ENCODE measurements at regions not wholly inside any gene's neighbourhood (a gene's known extent, or its start where the extent isn't known, plus 50 kb on each side); places are given as distances from the start of the nearest gene placed in this dataset.
A peak's percentile ranks its signal among the peaks of the same experiment; 100 is the strongest.
"Not testable (repeated sequence)": the region's sequence is repeated elsewhere in the genome, so short reads cannot be mapped to it uniquely, and the experiment has no call there.

GRCh38 chr3:94402126-94402525 is 339.3 kb downstream of the NSUN3 start:
- Histone ChIP-seq H3K4me2 (ENCODE audit: insufficient read depth, low read length) (no peak overlapping the region), H4K20me1 (ENCODE audit: insufficient read depth, low read length) (no peaks in the 10 kb centered on the region), H3K4me1 (ENCODE audit: insufficient read depth, low read length) (peaks cover 8% of the 10 kb centered on the region), H3K36me3 (ENCODE audit: insufficient read depth, low read length) (no peaks in the 10 kb centered on the region), H3K79me2 (ENCODE audit: insufficient read depth, low read length) (no peaks in the 10 kb centered on the region), H3K4me3 (ENCODE audit: insufficient read depth, low read length) (no peak overlapping the region), H2AFZ (ENCODE audit: low read length) (no peak overlapping the region), H3K27me3 (ENCODE audit: insufficient read depth, low read length) (no peaks in the 10 kb centered on the region), H3K27ac (ENCODE audit: low read depth, low read length) (no peak overlapping the region), H3K9me3 (ENCODE audit: low read depth, low read length) (no peaks in the 10 kb centered on the region)
- TF ChIP-seq, protein P1, sequence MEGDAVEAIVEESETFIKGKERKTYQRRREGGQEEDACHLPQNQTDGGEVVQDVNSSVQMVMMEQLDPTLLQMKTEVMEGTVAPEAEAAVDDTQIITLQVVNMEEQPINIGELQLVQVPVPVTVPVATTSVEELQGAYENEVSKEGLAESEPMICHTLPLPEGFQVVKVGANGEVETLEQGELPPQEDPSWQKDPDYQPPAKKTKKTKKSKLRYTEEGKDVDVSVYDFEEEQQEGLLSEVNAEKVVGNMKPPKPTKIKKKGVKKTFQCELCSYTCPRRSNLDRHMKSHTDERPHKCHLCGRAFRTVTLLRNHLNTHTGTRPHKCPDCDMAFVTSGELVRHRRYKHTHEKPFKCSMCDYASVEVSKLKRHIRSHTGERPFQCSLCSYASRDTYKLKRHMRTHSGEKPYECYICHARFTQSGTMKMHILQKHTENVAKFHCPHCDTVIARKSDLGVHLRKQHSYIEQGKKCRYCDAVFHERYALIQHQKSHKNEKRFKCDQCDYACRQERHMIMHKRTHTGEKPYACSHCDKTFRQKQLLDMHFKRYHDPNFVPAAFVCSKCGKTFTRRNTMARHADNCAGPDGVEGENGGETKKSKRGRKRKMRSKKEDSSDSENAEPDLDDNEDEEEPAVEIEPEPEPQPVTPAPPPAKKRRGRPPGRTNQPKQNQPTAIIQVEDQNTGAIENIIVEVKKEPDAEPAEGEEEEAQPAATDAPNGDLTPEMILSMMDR (IDR thresholded peaks at IDR 0.05; ENCODE audit: extremely low read depth, low read depth, low read length) = no peak
- no peak for DNase-seq (ENCODE audit: insufficient read length, low spot score, missing footprints)

DNA sequence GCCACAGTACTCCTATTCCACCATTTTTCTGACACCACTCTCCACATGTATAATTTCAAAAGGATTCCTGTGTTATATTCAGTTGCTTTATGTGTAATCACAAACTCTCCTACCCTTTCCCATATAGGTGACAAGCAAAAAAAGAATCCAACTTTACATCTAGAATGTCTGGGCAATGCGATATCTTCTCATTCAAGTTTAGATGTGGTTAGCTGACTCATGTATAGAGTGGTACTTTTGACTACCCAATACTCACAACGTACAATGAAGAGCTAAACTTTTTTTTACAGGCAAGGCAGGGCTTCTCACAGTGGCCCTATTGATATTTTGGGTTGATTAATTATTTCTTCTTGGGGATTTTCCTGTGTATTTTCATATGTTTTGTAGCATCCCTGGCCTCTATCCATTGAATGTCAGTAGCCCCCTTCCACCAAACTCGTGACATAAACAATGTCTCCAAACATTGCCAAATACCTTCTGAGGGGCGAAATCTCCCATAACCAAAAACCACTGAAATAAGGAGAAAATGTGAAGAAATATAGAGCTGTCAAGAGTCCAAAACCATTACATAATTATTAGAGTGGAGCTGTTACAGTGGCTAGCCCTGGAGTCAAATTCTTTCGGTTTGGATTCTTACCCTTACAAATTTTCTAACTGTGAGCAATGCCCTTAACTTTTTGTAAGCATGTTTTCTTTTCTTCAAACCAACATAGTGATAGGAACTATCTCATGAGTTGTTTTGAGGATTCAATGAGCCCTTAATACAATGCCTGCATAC is 342.6 kb downstream of the NSUN3 start:
- no peaks in the 10 kb centered on the region for H3K27me3 ChIP-seq (ENCODE audit: insufficient read depth, low read length)
- no peaks in the 10 kb centered on the region for H3K9me3 ChIP-seq (ENCODE audit: low read depth, low read length)
- no peaks in the 10 kb centered on the region for H3K79me2 ChIP-seq (ENCODE audit: insufficient read depth, low read length)
- peak overlapping the region; percentile 18 for H3K4me2 ChIP-seq (ENCODE audit: insufficient read depth, low read length)
- H3K4me1 ChIP-seq (ENCODE audit: insufficient read depth, low read length) = peaks cover 8% of the 10 kb centered on the region
- TF ChIP-seq, protein P1 (IDR thresholded peaks at IDR 0.05; ENCODE audit: extremely low read depth, low read depth, low read length) = no peak
- H3K4me3 ChIP-seq (ENCODE audit: insufficient read depth, low read length) = no peak overlapping the region
- H3K36me3 ChIP-seq (ENCODE audit: insufficient read depth, low read length) = no peaks in the 10 kb centered on the region
- DNase-seq (ENCODE audit: insufficient read length, low spot score, missing footprints) = no peak
- H2AFZ ChIP-seq (ENCODE audit: low read length) = no peak overlapping the region
- H4K20me1 ChIP-seq (ENCODE audit: insufficient read depth, low read length) = no peaks in the 10 kb centered on the region
- H3K27ac ChIP-seq (ENCODE audit: low read depth, low read length) = peak overlapping the region; percentile 20

- no peaks in the 10 kb centered on the region for H4K20me1 ChIP-seq (ENCODE audit: insufficient read depth, low read length)
- no peak overlapping the region for H3K4me2 ChIP-seq (ENCODE audit: insufficient read depth, low read length)
- H3K27ac ChIP-seq (ENCODE audit: low read depth, low read length) = no peak overlapping the region
- TF ChIP-seq, protein P1 (IDR thresholded peaks at IDR 0.05; ENCODE audit: extremely low read depth, low read depth, low read length) = no peak
- H3K36me3 ChIP-seq (ENCODE audit: insufficient read depth, low read length) = no peaks in the 10 kb centered on the region
- H3K79me2 ChIP-seq (ENCODE audit: insufficient read depth, low read length) = no peaks in the 10 kb centered on the region
- no peaks in the 10 kb centered on the region for H3K27me3 ChIP-seq (ENCODE audit: insufficient read depth, low read length)
- no peaks in the 10 kb centered on the region for H3K9me3 ChIP-seq (ENCODE audit: low read depth, low read length)
- no peak overlapping the region for H2AFZ ChIP-seq (ENCODE audit: low read length)
- peaks cover 8% of the 10 kb centered on the region for H3K4me1 ChIP-seq (ENCODE audit: insufficient read depth, low read length)
- DNase-seq (ENCODE audit: insufficient read length, low spot score, missing footprints) = no peak
- H3K4me3 ChIP-seq (ENCODE audit: insufficient read depth, low read length) = no peak overlapping the region
Observed at GRCh38 chr3:94406595-94406994, 343.7 kb downstream of the NSUN3 start.

DNA sequence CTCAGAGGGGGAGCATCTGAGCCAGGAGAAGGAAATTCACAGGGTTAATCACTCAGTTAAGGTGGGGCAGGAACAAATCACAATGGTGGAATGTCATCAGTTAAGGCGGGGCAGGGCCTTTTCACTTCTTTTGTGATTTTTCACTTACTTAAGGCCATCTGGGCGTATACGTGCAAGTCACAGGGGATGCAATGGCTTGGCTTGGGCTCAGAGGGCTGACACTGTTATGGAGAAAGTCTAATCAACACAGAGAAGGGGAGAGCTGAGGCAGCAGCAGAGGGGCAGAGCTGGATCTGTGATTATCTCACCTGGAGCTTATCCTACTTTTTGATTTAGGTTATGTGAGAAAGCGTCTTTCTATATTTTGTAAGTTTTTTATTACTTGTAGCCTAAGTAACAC is 350.1 kb downstream of the NSUN3 start:
- not testable (repeated sequence) for DNase-seq (ENCODE audit: insufficient read length, low spot score, missing footprints); H3K36me3 ChIP-seq (ENCODE audit: insufficient read depth, low read length); H3K27me3 ChIP-seq (ENCODE audit: insufficient read depth, low read length); H3K27ac ChIP-seq (ENCODE audit: low read depth, low read length); H4K20me1 ChIP-seq (ENCODE audit: insufficient read depth, low read length); H2AFZ ChIP-seq (ENCODE audit: low read length); H3K4me3 ChIP-seq (ENCODE audit: insufficient read depth, low read length); H3K79me2 ChIP-seq (ENCODE audit: insufficient read depth, low read length); H3K4me2 ChIP-seq (ENCODE audit: insufficient read depth, low read length); H3K9me3 ChIP-seq (ENCODE audit: low read depth, low read length)
- peaks cover 11% of the 10 kb centered on the region for H3K4me1 ChIP-seq (ENCODE audit: insufficient read depth, low read length)

Data from osteoblast (primary cell).